GM18519 (cell line): ENCODE measurements at regions not wholly inside any gene's neighbourhood (a gene's known extent, or its start where the extent isn't known, plus 50 kb on each side); places are given as distances from the start of the nearest gene placed in this dataset.

ENCODE experiments used
- ATAC-seq: cut with Tn5 transposase; IDR thresholded peaks from one replicate; pipeline ENCODE4 v1.9.1; 2021; ENCODE audit warnings: mild to moderate bottlenecking, moderate library complexity; ENCODE audit not compliant: unreplicated experiment, low FRiP score

DNA sequence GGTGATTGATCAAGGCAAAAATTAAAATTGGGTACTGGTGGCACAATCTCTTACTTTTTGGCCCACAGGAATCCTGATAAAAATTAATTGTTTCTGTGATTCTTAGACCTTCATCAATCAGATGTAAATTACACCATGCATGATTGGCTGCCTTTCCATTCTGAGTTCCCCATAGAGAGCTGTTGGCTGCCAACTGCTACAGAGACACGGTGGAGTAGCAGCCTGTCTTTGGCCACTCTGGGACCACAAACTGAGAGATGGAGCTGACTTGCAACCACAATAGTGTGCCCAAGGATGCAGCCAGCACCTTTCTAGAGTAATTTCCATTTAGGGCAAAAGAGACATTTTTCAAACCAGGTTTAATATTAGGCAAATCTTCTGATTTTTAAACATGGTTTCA is 274.3 kb upstream of the MMS22L start:
- ATAC-seq, result no peak

- ATAC-seq, result no peak
Observed at GRCh38 chr6:97563529-97563928, 280.5 kb upstream of the MMS22L start.

DNA sequence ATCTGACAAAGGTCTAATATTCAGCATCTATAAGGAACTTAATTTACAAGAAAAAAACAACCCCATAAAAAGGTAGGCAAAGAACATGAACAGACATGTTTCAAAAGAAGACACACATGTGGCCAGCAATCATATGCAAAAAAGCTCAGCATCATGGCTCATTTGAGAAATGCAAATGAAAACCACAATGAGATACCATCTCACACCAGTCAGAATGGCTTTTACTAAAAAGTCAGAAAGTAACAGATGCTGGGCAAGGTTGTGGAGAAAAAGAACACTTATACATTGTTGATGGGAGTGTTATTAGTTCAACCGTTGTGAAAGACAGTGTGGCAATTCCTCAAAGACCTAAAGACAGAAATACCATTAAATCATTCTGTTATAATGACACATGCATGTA is 289.9 kb upstream of the MMS22L start:
- ATAC-seq, result no peak

GRCh38 chr6:97586344-97586743 is 303.3 kb upstream of the MMS22L start:
- ATAC-seq, result peak; percentile 65

DNA sequence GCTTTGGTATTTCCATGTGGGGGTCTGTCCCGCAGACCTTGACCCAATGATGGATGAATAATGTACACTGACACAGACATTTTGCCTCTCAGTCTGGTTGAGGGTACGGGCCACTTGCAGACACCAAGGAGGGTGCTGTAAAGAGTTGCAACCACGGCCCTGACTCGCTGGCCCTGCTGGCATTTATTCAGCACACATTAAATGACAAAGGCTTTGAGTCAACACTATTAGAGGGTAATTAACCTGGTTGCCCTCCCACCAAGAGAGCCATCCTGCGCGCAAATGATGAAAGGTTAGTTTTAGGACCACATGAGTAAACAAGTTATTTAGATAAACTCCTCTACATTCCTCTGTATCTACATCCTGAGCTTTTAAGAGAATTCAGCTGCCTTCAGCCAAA is 308.9 kb upstream of the MMS22L start:
- ATAC-seq, result no peak

- ATAC-seq, result no peak
Observed at GRCh38 chr6:97594844-97595243, 311.8 kb upstream of the MMS22L start.

- no peak for ATAC-seq
Observed at GRCh38 chr6:97621111-97621510, 338.1 kb upstream of the MMS22L start.

DNA sequence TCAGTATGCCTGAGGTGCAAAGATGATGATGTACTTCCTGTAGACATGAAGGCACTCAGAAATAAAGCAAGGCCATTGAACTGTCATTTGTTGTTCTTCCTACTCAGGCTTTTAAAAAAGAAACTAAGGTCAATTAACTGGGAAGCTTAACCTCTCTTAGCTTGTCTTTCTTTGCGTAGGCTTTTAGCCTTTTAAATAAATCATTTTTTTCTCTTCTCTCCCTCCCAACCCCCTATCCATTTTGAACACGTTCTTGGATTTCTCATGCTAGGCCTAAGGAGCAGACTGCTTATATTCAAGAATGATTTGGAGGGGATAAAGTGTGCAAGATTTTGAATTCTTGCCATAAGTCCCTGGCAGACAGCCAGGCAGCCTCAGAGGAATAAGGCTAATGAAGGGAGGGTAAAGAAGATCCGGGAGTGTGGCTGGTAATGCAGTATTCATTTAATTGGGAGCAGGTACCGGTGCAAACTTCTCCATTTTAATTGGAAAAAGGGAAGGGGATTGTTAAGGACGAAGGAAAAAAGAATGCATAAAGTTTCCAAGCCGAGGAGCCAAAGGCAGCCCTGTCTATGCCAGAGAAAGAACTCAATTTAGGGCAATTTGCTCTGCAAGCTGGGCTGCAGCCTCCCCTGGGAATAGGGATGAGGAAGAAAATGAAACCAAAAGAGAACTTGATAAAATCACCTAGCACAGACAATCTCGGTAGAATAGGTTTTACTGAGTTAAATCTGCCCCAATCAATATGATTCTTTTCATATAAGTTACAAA is 343.8 kb upstream of the MMS22L start:
- no peak for ATAC-seq

GRCh38 chr6:97629180-97629579 is 346.2 kb upstream of the MMS22L start:
- ATAC-seq, result no peak

GRCh38 chr6:97630604-97631003 is 347.6 kb upstream of the MMS22L start:
- ATAC-seq, result no peak

DNA sequence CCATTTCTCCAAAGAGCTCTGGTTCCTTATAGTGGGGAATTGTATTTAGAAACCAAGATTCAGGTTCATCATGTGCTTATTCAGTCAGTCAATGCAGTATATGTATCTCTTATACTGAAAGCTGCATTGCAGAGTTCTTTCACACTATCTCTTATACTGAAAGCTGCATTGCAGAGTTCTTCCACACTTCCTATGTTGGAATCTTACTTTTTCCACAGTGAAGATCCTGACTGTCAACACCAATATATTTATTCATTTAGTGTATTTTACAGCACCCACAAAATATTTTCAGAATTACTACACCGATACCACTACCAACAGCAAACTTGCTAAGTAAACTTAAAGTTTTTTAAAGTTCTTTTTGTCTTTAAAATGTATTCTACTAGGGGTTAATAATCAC is 349.3 kb upstream of the MMS22L start:
- no peak for ATAC-seq

GRCh38 chr6:97639702-97640101 is 356.7 kb upstream of the MMS22L start:
- ATAC-seq, result no peak

GRCh38 chr6:97644353-97644752 is 361.3 kb upstream of the MMS22L start:
- ATAC-seq, result no peak

DNA sequence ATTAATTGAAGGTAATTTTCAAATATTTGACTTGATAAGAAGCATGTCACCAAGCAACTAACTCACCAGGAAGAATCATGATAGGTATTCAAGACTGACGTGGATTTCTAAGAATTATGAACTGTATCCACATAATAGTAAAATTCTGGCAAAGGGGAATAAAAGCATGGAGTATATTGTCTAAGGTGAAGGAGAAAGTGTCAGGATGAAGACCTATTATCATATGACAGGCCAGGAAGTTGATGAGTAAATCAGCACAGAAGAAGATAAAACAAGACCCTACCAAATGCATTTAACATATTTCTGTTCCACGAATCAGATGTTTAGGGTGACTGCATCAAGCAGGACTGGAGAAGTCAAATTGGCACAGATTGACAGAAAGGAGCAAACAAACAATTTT is 362.7 kb upstream of the MMS22L start:
- ATAC-seq, result no peak

GRCh38 chr6:97653076-97653475 is 370.1 kb upstream of the MMS22L start:
- no peak for ATAC-seq

- no peak for ATAC-seq
Observed at GRCh38 chr6:97653517-97653916, 370.5 kb upstream of the MMS22L start.

DNA sequence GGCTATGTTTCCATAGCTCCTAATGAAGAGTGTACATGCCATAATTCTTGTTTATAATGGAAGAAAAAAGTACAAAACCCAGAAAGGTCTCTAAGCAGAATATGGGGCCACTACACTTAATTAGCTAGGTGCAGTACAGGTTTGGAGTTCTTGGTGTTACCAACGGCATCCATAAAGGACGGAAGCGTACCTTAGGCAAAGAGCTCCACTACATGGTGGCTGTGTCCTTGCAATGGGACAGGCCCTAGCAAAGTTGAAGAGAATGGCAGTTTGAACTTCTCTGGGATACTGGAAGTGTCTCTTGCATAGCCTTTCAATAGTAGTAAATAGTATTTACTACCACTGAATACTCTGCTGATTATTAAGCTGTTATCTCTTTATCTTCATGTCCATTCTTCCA is 371.7 kb upstream of the MMS22L start:
- no peak for ATAC-seq

- no peak for ATAC-seq
Observed at GRCh38 chr6:97656236-97656635, 373.2 kb upstream of the MMS22L start.

DNA sequence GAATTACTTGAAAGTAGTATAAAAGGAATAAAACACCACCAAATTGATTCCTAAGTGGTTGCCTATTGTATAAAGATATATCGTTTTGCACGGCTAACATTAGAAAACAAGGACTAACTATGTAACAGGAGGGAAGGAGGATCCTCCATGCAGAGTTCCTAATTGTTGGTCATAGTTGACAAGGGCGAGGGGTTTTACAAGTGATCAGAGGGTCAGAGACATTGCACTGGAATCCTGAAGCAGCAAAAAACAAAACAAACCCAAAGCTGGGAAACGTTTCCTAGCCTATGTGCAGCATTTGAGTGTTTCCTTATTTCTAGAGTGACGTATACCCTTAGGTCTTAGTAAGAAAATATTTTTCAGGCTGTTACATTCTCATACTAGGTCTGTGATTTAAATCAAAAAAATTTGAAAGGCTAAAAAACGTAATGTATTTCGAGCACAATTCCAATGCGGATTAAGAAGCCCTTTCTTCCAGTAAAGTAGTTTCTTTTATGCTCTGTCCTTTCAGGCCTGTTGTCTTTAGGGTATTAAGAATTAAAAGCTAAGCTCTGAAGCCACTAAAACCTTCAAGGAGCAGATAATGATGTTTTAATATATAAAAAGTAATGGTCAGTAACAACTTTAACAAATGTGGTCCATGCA is 373.8 kb upstream of the MMS22L start:
- no peak for ATAC-seq

GRCh38 chr6:97658090-97658489 is 375.1 kb upstream of the MMS22L start:
- no peak for ATAC-seq

DNA sequence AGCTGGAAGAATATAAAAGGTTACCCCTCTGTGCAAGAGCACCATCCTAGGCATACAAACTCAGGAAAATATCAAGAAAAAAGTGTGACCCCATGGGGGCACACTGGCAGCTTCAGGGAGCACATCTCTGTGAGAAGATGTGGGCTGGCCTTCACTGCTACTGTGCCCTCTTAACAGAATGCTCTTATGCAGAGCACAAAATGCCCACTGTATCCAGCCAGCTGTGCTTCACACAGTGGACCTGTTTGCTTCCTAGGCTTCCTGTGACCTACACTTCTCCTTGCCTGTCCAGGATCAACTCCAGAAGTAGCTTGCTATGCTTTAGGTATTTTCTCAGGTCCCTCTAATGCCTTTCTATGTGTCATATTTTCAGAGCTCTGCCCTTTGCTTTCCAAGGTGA is 380.2 kb upstream of the MMS22L start:
- ATAC-seq, result no peak

DNA sequence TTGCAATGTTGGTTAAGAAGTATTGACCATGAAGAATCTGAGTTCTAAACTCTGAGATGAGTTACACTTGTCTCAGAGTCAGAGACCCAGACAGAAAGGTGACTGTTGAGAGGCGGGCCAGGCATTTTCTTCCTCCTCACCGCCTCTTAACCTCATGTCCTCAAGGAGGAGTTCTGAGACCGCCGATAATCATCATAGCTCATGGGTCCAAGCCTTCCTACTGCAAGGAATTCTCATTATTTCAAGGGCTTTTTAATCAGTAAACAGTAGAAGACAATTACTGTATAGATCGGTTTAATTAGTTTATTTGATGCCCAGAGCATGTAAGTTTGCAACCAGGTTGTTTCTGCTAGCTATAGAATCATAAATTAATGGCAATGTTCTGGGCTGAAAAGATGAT is 382.4 kb upstream of the MMS22L start:
- ATAC-seq, result no peak
